ENCODE measurements at regions not wholly inside any gene's neighbourhood (a gene's known extent, or its start where the extent isn't known, plus 50 kb on each side); places are given as distances from the start of the nearest gene placed in this dataset.

DNA sequence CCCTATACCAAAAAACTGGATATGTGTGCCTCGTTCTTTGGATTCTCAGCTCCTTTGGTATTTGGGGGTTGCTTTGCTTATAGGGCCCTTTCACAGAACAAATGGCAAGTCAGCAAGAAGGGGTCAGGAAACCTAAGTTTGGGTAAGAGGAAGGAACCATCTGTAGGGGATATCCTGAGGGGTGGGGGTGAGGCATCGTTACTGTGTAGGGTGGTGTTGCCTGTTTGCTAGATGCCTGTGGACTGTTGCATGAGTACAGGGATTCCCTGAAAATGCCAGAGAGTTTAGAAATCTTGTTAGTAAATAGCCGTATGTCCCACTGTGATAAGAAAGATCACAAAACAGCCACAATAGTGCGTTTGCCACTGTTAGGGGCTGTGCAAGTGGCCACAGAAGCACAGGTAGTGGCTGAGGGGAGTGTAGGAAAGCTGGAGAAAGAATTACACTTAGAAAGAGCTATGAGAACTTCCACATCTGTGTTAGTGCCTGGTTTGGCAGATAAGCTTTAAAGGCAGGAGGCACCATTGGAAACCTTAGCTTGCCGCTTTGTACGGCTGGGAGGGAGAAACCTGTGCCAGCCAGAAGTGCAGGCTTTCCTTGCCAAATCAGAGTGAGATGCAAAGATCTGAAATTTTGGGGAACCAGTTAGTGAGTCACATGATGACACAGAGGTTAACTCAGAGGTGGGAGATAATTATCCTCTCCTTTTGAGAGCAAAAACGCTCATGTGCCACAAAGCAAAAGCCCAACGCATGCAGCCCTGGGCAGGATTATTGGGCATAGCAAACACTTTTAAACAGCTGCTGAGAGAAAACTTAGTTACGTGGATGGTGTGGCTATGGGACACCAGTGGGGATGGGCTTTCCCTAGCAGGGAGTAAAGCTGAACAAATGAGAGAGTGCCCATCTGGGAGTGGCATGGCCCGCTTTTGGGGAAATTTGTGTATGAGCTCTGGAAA lies 343.7 kb downstream of the ARAP2 start:
- no peak overlapping the region for H3K4me3 Mint-ChIP-seq

GRCh38 chr4:35912174-35912573 lies 332.1 kb downstream of the ARAP2 start:
- intact Hi-C loops (cut with micrococcal nuclease): no loop called here
- Mint-ChIP-seq H3K27ac (no peak overlapping the region), H3K9me3 (peaks cover 5% of the 10 kb centered on the region), H3K27me3 (ENCODE audit: low read depth) (peaks cover 7% of the 10 kb centered on the region), H3K4me3 (no peak overlapping the region), H3K36me3 (ENCODE audit: low read depth) (no peaks in the 10 kb centered on the region), H3K4me1 (ENCODE audit: low read depth) (no peaks in the 10 kb centered on the region)
- DNase-seq: no peak
- CTCF ChIA-PET: no interaction called here

More for the DNA sequence above, 343.7 kb downstream of the ARAP2 start:
- CTCF ChIA-PET: no interaction called here
- Mint-ChIP-seq H3K27ac (no peak overlapping the region), H3K9me3 (no peaks in the 10 kb centered on the region), H3K27me3 (ENCODE audit: low read depth) (peaks cover 4% of the 10 kb centered on the region), H3K36me3 (ENCODE audit: low read depth) (no peaks in the 10 kb centered on the region), H3K4me1 (ENCODE audit: low read depth) (no peaks in the 10 kb centered on the region)
- DNase-seq: no peak
- intact Hi-C loops (cut with micrococcal nuclease): no loop called here

- CTCF ChIA-PET: no interaction called here
- Mint-ChIP-seq H3K27me3 (ENCODE audit: low read depth) (peaks cover 1% of the 10 kb centered on the region), H3K9me3 (no peaks in the 10 kb centered on the region), H3K27ac (no peak overlapping the region), H3K4me3 (no peak overlapping the region), H3K4me1 (ENCODE audit: low read depth) (no peaks in the 10 kb centered on the region), H3K36me3 (ENCODE audit: low read depth) (no peaks in the 10 kb centered on the region)
- intact Hi-C loops (cut with micrococcal nuclease): no loop called here
- no peak for DNase-seq
Measured at GRCh38 chr4:35918491-35918977, 325.8 kb downstream of the ARAP2 start.

- Mint-ChIP-seq H3K4me3 (no peak overlapping the region), H3K4me1 (ENCODE audit: low read depth) (no peaks in the 10 kb centered on the region), H3K27ac (no peak overlapping the region), H3K9me3 (no peaks in the 10 kb centered on the region), H3K36me3 (ENCODE audit: low read depth) (no peaks in the 10 kb centered on the region), H3K27me3 (ENCODE audit: low read depth) (no peaks in the 10 kb centered on the region)
- DNase-seq: no peak
- intact Hi-C loops (cut with micrococcal nuclease): no loop called here
- CTCF ChIA-PET: no interaction called here
Measured at GRCh38 chr4:35925806-35926205, 318.5 kb downstream of the ARAP2 start.

- Mint-ChIP-seq H3K9me3 (no peaks in the 10 kb centered on the region), H3K36me3 (ENCODE audit: low read depth) (no peaks in the 10 kb centered on the region), H3K27me3 (ENCODE audit: low read depth) (no peaks in the 10 kb centered on the region), H3K4me1 (ENCODE audit: low read depth) (no peaks in the 10 kb centered on the region), H3K27ac (no peak overlapping the region), H3K4me3 (no peak overlapping the region)
- CTCF ChIA-PET: interaction anchor here (0.7 kb wide), 1 partner anchor 1147 kb away, joined by 3 read pairs; no protein-coding TSS in a partner anchor
- DNase-seq: no peak
- intact Hi-C loops (cut with micrococcal nuclease): no loop called here
Measured at GRCh38 chr4:35926788-35927187, 317.5 kb downstream of the ARAP2 start.

GRCh38 chr4:35933901-35934300 lies 310.4 kb downstream of the ARAP2 start:
- no peaks in the 10 kb centered on the region for H3K36me3 Mint-ChIP-seq (ENCODE audit: low read depth)
- CTCF ChIA-PET: interaction anchor here (0.6 to 1.0 kb wide), 2 partner anchors 14 to 257 kb away, joined by 3 read pairs; no protein-coding TSS in a partner anchor

GRCh38 chr4:35934320-35934981 lies 309.9 kb downstream of the ARAP2 start:
- no peak overlapping the region for H3K4me3 Mint-ChIP-seq
- no peak for DNase-seq
- H3K27ac Mint-ChIP-seq: no peak overlapping the region
- intact Hi-C loops (cut with micrococcal nuclease): loop anchor here (10.0 kb wide), 1 partner anchor 210 kb away; no protein-coding TSS in a partner anchor
- no peaks in the 10 kb centered on the region for H3K36me3 Mint-ChIP-seq (ENCODE audit: low read depth)
- CTCF ChIA-PET: interaction anchor here (0.6 to 1.2 kb wide), 12 partner anchors 9 to 1660 kb away, joined by 3 to 6 read pairs (median 3); no protein-coding TSS in a partner anchor
- no peaks in the 10 kb centered on the region for H3K4me1 Mint-ChIP-seq (ENCODE audit: low read depth)
- H3K9me3 Mint-ChIP-seq: no peaks in the 10 kb centered on the region
- no peaks in the 10 kb centered on the region for H3K27me3 Mint-ChIP-seq (ENCODE audit: low read depth)

More at GRCh38 chr4:35933901-35934300, 310.4 kb downstream of the ARAP2 start:
- H3K27me3 Mint-ChIP-seq (ENCODE audit: low read depth): no peaks in the 10 kb centered on the region
- intact Hi-C loops (cut with micrococcal nuclease): loop anchor here (10.0 kb wide), 1 partner anchor 209 kb away; no protein-coding TSS in a partner anchor
- H3K27ac Mint-ChIP-seq: no peak overlapping the region
- H3K4me1 Mint-ChIP-seq (ENCODE audit: low read depth): no peaks in the 10 kb centered on the region
- no peaks in the 10 kb centered on the region for H3K9me3 Mint-ChIP-seq
- DNase-seq: no peak
- no peak overlapping the region for H3K4me3 Mint-ChIP-seq

DNA sequence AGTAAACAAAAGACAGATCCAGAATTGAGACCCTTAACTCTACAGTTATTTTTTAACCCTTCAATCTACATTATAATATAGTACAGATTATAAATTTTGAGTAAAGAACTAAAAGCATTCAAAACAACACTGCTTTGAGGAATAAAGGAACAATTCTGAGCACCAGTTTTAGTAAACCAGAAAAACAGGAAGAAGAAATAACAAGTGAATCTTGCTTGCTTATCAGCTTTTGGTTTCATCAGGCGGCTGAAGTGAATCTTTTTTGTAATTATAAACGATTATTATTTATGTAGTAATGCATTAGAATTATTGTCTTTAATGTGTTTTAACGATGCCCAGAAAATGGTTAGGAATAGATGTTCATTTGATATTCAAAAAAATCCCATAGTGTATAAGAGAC lies 305.4 kb downstream of the ARAP2 start:
- no peak overlapping the region for H3K27ac Mint-ChIP-seq
- no peaks in the 10 kb centered on the region for H3K4me1 Mint-ChIP-seq (ENCODE audit: low read depth)
- H3K9me3 Mint-ChIP-seq: no peaks in the 10 kb centered on the region
- intact Hi-C loops (cut with micrococcal nuclease): loop anchor here (10.0 kb wide), 1 partner anchor 214 kb away; no protein-coding TSS in a partner anchor
- no peaks in the 10 kb centered on the region for H3K36me3 Mint-ChIP-seq (ENCODE audit: low read depth)
- no peak overlapping the region for H3K4me3 Mint-ChIP-seq
- DNase-seq: no peak
- CTCF ChIA-PET: no interaction called here
- peaks cover 2% of the 10 kb centered on the region for H3K27me3 Mint-ChIP-seq (ENCODE audit: low read depth)

DNA sequence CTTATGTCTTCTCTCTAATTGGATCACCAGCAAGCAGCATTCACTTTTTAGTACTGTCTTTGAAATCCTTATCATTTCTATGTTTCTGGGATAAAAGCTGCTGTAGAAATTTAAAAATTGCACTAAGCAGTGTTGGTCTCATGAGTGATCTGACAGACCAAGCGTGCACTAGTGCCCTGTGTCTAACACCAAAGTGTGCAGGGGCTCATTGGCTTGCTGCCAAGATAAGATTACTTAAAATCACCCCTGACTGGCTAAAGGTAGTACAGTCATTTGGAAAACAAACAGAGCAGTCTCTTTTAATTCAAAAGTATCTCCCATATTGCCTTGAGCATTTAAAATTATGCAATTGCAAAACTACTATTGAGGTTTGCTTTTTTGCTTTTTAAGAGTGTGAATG lies 304.6 kb downstream of the ARAP2 start:
- DNase-seq: no peak
- no peak overlapping the region for H3K27ac Mint-ChIP-seq
- intact Hi-C loops (cut with micrococcal nuclease): loop anchor here (5.0 to 10.0 kb wide), 2 partner anchors 215 to 248 kb away; no protein-coding TSS in a partner anchor
- no peaks in the 10 kb centered on the region for H3K36me3 Mint-ChIP-seq (ENCODE audit: low read depth)
- no peaks in the 10 kb centered on the region for H3K9me3 Mint-ChIP-seq
- CTCF ChIA-PET: no interaction called here
- H3K4me3 Mint-ChIP-seq: no peak overlapping the region
- no peaks in the 10 kb centered on the region for H3K4me1 Mint-ChIP-seq (ENCODE audit: low read depth)
- peaks cover 2% of the 10 kb centered on the region for H3K27me3 Mint-ChIP-seq (ENCODE audit: low read depth)

DNA sequence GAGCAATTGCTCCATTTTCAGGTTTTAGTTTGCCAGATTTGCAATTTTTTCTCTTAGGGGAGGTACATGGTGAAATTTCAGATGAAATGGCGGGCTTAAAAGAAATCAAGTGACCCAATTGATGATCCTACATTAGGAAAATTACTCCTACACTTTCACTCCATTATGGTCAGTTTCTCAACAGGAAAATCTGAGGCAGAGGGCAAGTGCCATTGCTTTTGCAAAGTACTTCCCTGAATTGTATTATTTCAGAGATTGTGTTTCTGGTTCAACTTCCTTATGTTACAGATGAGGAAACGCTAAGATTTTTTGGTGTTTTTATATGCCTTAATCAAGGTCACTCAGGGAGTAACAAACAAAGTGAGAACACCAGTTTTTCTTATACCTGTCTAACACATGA lies 302.2 kb downstream of the ARAP2 start:
- Mint-ChIP-seq H3K27ac (no peak overlapping the region), H3K4me3 (no peak overlapping the region), H3K27me3 (ENCODE audit: low read depth) (peaks cover 2% of the 10 kb centered on the region), H3K4me1 (ENCODE audit: low read depth) (no peaks in the 10 kb centered on the region), H3K36me3 (ENCODE audit: low read depth) (no peaks in the 10 kb centered on the region), H3K9me3 (no peaks in the 10 kb centered on the region)
- intact Hi-C loops (cut with micrococcal nuclease): loop anchor here (5.0 kb wide), 1 partner anchor 245 kb away; no protein-coding TSS in a partner anchor
- CTCF ChIA-PET: no interaction called here
- no peak for DNase-seq

GRCh38 chr4:35943606-35944005 lies 300.7 kb downstream of the ARAP2 start:
- intact Hi-C loops (cut with micrococcal nuclease): loop anchor here (5.0 kb wide), 1 partner anchor 244 kb away; no protein-coding TSS in a partner anchor
- peaks cover 2% of the 10 kb centered on the region for H3K27me3 Mint-ChIP-seq (ENCODE audit: low read depth)
- H3K27ac Mint-ChIP-seq: no peak overlapping the region
- H3K4me1 Mint-ChIP-seq (ENCODE audit: low read depth): no peaks in the 10 kb centered on the region
- DNase-seq: no peak
- no peaks in the 10 kb centered on the region for H3K9me3 Mint-ChIP-seq
- H3K4me3 Mint-ChIP-seq: no peak overlapping the region
- no peaks in the 10 kb centered on the region for H3K36me3 Mint-ChIP-seq (ENCODE audit: low read depth)
- CTCF ChIA-PET: interaction anchor here (0.8 kb wide), 1 partner anchor 9 kb away, joined by 5 read pairs; no protein-coding TSS in a partner anchor

GRCh38 chr4:35948171-35948570 lies 296.1 kb downstream of the ARAP2 start:
- H3K4me1 Mint-ChIP-seq (ENCODE audit: low read depth): no peaks in the 10 kb centered on the region
- CTCF ChIA-PET: no interaction called here
- H3K27ac Mint-ChIP-seq: no peak overlapping the region
- no peaks in the 10 kb centered on the region for H3K36me3 Mint-ChIP-seq (ENCODE audit: low read depth)
- no peaks in the 10 kb centered on the region for H3K27me3 Mint-ChIP-seq (ENCODE audit: low read depth)
- peaks cover 5% of the 10 kb centered on the region for H3K9me3 Mint-ChIP-seq
- no peak for DNase-seq
- intact Hi-C loops (cut with micrococcal nuclease): no loop called here
- no peak overlapping the region for H3K4me3 Mint-ChIP-seq
